Effector CD4-positive, alpha-beta T cell (primary cell): ENCODE measurements at regions not wholly inside any gene's neighbourhood (a gene's known extent, or its start where the extent isn't known, plus 50 kb on each side); places are given as distances from the start of the nearest gene placed in this dataset.

ENCODE experiments used
- DNase-seq: peaks from one replicate; pipeline ENCODE4 v3.0.0-alpha.2; 2020

DNA sequence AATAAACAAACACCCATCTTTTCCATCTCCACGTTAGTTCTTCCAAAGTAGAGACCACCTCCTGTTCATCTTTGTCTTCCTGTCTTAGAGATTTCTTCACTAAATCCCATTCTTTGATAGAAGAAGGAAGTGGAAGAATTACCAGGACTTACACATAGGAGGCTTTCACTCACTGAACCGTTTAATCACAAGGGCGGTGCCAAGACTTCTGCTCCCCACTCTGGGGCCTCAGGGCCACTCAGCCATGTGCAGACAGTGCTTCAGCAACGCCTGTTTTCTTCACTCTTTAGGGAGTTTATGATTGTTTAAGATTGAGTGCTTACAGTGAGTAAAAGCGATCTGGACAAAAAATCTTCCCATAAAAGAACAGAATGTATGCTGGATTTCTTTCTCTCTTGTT lies 63.9 kb upstream of the SORCS3 start:
- no peak for DNase-seq

- no peak for DNase-seq
These were observed 63.1 kb upstream of the SORCS3 start for GRCh38 chr10:104577861-104578521.

GRCh38 chr10:104578671-104579070 lies 62.4 kb upstream of the SORCS3 start:
- DNase-seq, result no peak

GRCh38 chr10:104579136-104579535 lies 62.0 kb upstream of the SORCS3 start:
- DNase-seq, result no peak

DNA sequence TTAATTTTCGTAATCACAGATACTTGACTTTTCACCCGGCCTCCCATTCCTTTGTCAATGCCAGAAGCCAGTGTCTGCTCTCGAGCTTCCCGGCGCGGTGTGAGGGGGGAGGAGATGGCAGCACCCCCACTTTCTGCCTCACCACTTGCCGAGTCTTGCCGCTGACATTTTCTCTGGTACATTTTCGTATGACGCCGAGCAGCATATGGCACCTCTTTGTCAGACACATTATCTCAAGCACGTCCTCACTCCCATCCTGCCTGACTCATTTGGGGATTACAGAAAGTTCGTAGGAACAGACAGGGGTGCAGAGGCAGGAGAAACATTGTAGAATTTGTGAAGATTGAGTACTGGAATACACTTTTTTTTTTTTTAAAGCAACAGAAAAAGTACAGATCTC lies 60.8 kb upstream of the SORCS3 start:
- no peak for DNase-seq

GRCh38 chr10:104580774-104581675 lies 60.1 kb upstream of the SORCS3 start:
- DNase-seq, result peak; percentile 54

DNA sequence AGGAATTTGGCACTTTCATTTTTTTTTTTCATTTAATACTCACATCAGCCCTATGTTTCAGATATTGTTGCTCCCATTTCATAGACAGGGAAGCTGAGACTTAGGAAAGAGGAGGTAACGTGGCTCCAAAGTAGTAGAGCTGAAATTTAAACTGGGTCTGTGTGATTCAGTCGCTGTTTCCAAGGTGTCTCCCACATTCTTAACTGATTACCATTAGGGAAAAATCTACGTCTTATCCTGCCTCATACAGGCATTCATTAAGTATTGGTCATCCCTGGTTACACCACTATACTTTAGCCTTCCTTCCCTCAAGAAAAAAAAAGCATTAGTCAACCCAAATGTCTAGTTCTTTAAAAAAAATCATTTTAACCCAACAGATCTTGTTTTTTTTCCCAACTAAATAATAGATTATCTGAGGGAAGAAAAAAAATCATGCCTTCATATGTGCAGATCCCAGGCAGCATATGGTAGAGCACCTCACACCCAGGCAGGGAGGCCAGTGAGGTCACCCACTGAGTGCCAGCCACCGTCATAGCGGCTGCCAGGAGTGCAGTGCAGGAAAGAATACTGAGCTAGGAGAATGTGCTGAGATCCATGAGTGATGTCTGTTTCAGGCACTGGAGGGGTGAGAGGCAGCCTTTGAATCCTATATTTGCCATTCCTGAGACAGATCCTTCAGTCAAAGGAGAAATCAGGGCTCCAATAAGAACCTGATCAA lies 59.0 kb upstream of the SORCS3 start:
- DNase-seq, result no peak

GRCh38 chr10:104582602-104582951 lies 58.5 kb upstream of the SORCS3 start:
- DNase-seq, result no peak

DNA sequence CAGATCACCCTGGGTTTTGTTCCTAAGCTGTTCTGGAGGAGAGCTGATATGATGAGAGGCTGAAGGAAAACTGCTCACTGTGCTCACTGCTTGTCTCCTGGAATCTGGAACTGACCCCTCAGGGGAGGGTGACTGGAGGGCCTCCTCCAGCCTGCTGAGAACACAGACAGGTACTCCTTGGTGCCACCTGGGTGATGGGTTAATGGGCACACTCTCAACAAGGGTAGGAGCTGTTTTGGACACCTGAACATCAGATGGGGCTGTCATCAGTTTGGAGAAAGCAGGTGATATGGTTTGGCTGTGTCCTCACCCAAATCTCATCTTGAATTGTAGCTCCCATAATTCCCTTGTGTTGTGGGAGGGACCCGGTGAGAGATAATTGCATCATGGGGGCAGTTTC lies 58.1 kb upstream of the SORCS3 start:
- no peak for DNase-seq

GRCh38 chr10:104584541-104584940 lies 56.5 kb upstream of the SORCS3 start:
- DNase-seq, result no peak

DNA sequence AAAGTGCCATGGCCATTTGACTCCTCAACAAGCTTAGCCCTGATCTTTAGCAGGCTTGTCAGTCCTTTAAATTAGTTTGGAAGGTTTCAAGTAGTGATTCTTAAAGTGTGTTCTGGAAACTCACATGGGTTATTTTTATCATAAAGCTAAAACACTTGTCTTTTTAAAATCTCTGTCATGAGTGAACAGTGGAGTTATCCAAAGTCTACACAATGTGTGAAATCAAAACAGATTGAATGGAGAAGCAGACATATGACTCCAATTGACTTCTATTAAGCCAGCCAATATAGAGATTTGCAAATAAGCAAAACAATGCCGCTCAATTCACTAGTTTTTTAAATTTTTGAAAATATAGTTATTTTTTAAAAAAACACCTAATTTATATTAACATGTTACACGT lies 53.3 kb upstream of the SORCS3 start:
- DNase-seq, result no peak

DNA sequence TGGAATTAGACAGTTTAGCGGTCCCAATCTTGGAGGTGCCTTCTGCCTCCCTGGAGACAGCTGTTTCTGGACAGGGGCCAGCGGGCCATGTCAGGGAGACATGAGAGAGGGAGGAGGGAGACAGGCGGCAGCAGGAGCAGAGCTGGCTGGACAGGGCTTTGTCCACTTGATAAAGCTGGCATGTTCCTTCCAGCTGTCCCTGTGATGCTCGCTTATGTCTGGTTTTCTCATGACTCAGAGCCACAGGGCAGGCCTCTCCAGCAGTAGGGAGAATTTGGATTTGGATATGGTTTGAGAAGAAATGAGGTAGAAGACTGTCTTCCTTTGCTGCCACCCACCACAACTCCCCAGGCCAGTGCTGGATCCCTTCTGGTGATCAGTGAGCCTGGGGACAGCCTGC lies 51.7 kb upstream of the SORCS3 start:
- no peak for DNase-seq

DNA sequence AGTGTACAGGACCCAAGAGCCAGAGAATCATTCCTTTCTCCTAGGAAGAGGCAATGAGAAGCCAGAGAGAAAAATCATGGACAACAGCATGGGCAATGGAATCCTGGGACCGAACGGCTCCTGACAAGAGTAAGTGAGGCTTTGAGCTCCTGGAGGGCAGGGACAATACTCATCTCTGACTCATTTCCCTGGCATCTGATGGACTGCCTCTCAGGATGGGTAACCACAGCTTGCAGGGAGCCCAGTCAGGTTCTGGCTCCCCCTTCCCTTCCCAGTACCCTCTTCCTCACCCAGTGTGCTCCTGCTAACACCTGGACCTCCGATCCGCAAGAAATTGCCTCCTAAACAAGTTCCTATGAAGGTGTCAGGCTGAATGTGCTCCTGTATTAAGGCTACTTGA lies 51.2 kb upstream of the SORCS3 start:
- DNase-seq, result no peak
